Stimulated activated CD4-positive, alpha-beta T cell treated with anti-CD3 and anti-CD28 coated beads, TNF-alpha, amount 100 ng/mL, for 48 hours (primary cell): ENCODE measurements at regions not wholly inside any gene's neighbourhood (a gene's known extent, or its start where the extent isn't known, plus 50 kb on each side); places are given as distances from the start of the nearest gene placed in this dataset.

Source experiments
- DNase-seq, 3 donors: peaks; one replicate each; pipeline ENCODE4 v3.0.0-alpha.2; 2020; ENCODE audit warnings: low read depth in 3 of 3

DNA sequence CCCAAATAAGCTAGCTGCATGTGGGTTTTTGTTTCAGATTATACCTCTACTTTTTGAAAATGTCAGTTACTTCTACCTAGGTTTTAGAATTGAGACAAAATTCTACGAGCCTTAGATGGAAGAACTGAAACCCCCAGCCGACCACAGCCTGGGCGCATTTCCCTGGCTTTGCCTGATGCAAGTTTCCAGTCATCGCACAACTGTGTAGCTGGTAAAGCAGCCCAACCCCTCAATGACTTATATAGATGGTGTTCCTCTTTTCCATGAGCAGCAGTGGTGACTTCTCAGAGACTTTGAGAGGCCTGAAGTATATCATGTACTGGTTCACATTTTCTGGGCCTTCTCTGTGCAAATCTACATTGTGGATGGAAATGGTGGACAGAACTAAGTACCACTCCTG lies 515.4 kb upstream of the RAB6C start:
- DNase-seq: no peak

DNA sequence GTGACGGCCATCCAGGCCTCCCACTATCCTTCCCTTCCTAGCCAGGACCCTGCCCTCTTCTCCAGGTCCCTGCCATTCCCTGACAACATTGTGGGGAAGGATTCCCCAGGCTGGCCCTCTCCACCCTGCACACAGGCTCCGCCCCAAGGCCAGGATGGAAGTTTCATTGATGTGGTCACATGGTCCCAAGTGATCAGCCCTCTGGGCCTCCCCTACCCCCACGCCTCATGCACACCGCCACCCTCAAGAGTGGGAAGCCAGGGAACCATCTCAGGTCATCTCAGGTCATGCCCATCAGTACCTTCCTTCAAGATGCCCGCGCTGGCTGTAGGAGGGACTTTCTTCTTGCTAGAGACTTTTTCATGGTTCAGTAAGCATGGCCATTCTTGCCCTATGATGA lies 514.8 kb upstream of the RAB6C start:
- DNase-seq: no peak

DNA sequence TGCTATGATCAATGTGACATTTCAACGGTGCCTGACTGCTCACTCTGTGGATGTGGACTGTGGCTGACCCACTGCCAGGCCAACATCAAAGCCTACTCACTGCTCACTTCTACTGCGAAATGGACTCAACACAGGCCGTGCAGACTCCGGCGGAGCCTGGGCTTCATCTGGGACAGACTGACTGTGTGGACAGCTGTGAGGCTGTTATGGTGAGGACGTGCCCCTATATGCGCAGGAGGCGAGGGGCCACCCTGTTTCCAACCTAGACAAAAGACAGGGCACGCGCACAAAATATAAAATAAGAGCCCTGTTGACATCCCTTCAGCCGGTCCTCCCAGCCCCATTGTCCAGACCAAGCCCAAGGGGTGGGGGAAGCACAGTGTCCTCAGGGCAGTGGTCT lies 514.4 kb upstream of the RAB6C start:
- DNase-seq: no peak

DNA sequence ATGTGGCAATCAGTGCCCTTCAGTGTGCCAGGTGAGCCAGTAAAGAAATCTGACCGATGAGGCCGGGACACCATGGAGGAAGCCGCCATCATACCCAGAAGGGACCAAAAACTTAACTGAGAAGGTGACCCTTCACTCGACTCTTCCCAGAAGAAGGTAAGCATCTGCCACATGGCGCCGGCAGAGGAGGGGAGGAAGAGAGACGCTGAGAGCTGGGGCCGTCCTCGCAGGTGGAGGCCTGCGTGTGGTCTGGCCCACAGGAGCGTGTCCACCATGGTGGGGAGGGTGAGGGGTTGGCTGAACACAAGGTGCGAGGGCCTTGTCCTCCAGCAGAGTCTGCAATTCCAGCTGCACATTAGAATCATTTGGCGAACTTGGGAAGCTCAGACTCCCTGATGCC lies 513.1 kb upstream of the RAB6C start:
- DNase-seq: no peak

DNA sequence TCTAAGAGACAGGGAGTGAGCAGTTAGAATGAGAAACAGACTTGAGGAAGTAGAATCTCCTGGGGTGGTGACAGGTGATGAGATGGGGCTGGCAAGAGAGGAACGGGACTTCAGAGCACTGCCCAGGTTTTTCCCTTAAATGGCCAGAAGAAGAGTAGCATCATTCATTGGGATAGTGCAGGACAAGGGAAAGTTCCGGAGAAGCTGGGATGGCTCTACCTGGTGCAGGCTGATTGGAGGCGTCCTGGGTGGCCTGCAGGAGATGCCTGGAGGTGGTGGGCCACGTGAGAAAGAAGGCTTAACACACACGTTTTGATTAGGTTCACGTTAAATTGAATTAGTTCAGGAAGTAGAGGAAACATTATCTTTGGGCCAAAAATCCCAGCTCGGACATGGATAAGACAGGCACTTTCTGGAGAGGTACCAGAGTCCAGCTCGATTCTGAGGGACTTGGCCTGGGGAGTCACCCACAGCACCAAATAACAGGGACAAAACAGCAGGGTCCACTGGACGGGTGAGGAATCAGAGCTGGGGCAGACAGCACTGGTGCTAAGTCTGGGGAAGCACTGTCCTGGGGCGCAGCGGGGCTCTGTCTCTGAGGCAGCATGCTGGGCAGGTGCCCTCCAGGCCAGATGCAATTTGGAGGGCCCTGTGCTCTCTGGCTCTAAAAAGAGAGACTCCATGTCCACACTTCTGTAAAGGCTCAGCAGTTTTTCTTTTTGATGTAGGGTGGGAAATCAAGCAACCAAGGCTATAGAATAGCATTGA lies 512.3 kb upstream of the RAB6C start:
- no peak for DNase-seq

DNA sequence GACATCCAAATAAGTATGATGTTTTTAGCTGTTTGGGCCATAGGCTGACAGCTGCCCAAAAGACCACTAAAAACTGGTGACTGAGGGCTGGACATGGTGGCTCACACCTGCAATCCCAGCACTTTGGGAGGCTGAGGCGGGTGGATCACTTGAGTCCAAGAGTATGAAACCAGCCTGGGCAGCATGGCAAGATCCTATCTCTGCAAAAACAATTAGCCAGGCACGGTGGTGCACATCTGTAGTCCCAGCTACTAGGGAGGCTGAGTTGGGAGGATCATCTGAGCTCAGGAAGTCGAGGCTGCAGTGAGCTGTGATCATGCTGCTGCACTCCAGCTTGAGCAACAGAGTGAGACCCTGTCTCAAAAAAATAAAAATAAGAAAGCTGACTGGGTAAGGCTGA lies 511.5 kb upstream of the RAB6C start:
- DNase-seq: no peak

DNA sequence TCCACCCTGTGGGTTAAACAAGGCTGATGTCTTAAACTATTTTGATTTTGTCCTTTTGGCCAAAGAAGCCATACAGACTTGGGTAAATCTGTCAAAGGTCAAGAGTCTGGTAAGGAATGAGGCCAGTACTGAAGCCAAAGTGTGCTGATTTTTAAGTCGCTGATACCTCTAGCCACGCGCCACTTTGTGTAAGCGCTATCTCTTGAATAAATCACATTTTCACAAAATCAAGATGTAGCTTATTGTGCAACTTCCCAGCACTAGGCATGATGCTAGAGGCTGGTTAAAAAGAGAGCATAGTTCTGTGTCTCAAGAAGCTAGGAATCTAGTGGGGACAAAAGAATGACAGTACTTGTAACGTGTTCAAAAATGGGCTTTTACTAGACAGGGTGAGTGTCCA lies 510.6 kb upstream of the RAB6C start:
- DNase-seq: no peak

DNA sequence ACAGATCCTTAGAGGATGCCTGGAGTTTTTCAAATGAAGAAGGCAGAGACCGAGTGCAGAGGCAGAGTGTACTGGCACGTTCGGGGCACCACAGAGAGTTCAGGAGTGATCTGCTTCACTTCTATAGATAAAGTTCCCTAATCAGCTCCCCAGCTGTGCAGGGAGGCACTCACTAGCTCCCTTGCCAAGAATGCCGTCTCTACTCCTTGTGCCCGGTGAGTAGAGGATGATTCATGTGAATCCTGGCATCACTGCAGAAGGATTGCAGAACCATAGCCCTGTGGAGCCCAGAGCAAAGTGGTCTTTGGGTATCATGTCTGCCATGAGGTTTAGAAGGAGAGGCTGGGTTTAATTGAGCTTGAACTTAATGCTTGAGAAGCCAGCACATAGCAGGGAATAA lies 510.1 kb upstream of the RAB6C start:
- no peak for DNase-seq

DNA sequence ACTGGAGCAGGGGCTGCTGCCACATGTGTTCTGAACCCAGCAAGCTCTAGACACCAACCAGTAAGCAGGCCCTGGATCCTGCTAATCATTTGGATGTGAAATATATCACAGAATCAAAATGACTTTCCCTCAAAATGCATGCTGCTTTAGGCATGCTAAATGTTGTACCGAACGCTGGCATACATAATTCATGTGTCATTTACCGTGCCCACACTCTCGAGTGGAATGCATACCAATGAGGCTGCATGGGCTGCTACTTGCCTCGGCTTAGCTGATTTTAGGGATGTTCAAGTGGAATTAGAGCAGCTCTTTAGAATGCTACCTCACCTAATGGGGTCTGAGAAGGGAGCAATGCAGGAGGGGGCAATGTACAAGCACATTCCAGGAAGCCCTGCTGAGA lies 509.6 kb upstream of the RAB6C start:
- DNase-seq: no peak

DNA sequence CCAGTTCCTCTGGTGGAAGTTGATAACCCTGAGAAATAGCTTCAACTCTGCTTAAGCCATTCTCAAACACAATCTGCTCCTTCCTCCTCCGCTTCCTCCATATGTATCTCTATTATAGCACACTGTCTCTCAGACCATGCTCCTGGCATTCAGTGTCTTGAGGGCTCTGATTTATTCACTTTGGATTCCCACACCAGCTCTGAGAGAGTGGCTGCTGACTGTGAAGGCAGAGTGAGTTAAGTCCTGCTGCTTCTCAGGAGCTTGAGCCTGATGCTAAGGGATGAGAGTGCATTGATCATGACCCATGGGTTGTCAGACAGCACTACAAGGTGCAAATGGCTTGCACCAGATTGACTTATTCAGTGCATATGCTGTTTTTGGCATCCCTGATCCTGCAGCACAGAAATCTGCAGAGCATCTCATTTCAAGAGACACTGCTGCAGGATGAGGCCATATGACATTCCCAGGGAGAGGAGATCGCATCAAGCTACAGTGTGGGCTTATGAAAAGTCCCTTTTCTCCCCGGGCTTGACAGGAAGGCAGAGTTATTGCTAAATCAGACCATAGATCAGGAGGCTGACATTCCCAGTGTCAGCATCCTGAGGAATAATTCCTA lies 500.5 kb upstream of the RAB6C start:
- no peak for DNase-seq

DNA sequence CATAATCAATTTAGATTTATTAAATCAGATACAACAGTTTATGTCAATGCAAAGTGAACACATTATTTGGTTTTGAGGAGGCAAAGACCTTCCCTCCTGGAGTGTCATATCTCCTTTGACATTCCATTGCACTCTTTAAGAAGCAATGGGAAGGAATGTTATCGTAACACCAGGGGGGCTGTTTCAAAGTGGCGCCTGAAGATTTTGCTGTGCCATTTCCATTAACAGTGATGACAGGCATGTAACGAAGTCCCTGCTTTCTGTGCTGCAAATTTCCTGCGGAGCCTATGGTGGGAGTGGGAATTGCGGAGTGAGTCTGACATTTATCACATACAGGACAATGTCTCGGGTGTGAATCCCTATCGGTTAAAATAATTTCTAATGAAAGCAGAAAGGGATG lies 499.6 kb upstream of the RAB6C start:
- no peak for DNase-seq

DNA sequence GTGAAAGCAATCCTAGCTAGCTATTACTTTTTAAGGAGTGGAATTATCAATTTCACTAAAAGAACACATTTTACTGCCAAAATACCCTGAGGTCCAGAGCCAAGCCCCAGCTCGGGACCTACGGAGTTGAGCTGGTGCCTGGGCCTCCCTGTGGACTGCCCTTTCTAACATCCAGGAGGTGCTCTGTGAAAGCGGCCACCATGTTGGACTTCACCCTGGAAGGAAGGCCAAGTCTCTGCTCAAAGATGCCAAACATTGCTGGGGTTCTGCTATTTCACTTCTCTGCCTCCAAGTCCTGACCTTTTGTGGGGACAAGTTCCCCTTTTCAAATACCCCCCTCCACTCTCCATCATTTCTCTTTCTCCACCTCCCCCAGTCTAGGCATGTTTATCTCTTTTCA lies 498.7 kb upstream of the RAB6C start:
- DNase-seq: no peak

DNA sequence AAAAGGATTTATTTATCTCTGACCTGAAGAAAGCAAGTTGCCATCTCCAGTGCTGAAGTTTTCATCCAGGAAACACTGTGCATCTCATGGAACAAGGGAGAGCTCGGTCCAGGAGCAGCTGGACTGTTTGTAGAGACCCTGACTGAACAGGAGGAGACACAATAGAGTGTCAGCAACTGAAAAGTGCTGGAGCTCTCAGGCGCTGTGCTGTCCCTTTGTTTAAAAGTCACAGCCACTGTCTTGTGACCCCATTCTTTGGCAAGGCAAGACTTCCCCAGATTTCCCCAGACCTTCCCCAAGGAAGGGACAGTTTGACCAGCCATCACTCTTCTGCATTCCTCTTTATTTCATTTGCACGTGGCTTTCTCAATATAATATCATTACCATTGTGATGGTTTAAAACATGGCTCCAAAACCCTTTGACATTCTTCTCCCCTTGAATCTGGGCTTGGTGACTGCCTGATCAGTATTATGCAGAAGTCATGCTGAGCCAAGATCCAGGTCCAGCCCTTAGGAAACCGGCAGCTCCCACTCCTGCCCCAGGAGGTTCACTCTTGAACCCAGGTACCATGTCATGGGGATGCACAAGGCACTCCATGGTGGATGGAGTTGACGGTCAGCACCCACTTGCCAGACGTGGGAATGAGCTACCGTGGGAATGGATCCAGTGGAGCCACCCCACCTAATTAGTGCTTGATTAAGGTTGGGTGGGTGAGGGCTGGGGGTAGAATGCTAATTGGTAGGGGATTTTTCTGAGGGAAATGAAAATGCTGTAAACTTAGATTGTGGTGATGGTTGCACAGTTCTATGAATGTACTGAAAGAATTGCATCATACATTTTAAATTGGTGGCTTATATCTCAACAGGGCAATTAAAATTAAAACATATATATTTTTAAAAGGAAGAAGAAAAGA lies 497.9 kb upstream of the RAB6C start:
- DNase-seq: no peak

DNA sequence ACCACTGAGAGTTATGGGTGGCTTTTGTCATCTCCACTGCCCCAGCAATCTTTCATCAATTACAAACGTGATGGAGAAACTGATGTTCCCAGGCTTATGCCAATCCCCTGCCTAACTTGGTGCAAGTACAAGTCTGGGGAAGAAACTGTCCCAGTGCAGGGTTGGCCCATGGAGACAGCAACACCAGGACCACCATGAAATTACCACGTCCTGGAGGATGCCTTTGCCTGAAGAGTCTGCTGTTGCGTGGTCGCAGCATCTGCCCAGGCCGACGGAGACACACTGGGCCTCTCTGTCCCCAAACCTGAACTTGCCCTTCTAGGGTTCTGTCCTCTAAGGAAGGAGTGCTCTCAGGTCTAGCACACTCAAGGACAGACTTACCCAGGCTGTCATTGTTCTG lies 496.8 kb upstream of the RAB6C start:
- DNase-seq: no peak

DNA sequence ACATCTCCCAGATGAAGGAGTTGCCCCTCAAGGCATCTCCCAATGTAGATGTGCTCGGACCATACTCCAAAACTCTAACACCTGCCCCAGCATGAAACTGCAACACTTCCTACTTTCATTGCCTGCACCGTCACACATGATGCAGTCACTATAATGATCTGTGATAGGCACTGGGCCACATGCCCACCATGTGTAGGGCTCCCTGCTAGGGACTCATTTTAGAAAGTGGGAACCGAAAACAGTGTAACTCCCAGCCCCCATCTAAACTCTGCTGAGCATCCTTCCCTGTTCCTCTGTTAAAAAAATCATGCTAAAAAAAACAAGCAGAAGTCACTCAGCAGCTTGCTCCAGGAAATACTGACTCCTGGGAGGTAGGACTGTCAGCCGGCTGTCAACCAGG lies 496.1 kb upstream of the RAB6C start:
- DNase-seq: no peak

DNA sequence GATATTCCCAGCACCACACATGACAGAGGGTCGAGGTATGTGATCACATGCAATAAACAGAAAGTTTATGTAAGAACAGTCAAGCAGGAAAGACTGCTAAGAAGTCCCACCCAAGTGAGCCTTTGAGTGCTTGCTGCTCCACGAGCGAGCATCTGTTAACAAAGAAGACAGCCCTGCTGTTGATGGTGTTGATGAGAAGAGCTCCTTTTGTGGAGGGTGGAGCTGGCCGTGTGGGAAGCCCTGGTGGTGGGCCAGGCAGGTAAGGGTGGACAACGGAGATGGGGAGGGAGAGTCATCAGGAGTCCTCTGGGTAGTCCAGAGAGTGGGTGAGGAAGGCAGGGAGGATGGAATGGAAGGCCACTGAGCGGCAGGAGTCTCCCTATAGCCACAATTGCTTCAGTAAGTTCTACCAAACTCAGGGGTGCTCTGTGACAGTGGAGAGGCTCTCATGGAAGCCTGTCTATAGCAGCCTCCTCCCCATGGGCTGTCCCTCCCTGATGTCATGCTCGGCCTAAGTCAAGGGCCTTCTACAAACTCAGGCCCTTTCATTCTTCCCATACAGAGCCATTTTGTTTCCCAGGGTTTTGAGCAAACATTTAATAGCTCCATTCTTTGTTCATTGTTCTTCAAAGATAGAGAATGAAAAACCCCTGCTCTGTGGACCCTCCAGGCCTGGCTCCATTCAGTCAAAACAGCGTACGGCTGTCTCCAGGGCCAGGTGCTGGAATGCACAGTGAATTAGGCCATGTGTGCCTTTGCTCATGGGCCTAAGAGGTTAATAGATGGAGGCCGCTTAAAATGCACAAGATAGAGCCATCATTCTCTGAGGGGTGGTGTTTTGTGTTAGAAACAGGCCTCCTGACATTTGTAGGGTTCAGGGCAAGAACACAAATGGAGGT lies 494.2 kb upstream of the RAB6C start:
- no peak for DNase-seq

DNA sequence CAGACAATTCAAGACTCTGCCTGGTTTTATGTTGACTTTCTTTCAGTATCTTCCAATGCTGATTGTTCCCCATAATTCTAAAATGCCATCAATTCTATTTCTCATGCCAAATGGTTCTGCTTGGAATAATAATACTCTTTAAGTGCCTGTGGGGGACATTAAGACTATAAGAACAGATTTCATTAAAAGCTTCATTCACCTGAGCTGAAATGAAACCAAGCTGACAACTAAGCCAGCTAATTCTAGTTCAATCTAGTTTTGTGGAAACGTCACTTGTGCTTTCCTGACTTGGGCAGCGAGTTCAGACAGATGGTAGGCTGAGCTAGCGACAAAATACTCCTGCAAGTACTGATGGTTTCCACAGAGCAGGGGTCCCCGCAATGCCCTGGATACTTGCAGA lies 491.1 kb upstream of the RAB6C start:
- no peak for DNase-seq

DNA sequence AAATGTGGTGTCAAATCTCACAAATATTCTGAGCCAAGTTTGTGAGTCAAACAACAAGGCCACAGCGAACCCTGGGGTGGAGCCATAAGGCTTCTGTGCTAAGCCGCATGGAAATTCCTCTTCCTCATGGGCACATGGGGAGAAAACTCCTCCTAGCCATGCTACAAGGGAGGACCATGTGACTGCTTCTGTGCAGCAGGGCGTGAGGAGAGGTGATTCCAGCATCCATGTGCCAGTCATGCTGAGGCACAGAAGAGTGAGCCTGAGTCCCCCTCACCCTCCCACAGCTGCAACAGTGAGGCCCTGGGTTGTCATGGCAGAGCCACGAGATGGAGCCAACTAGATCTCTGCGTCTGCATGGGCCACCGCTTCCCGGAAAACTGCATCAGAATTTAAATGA lies 488.8 kb upstream of the RAB6C start:
- no peak for DNase-seq

DNA sequence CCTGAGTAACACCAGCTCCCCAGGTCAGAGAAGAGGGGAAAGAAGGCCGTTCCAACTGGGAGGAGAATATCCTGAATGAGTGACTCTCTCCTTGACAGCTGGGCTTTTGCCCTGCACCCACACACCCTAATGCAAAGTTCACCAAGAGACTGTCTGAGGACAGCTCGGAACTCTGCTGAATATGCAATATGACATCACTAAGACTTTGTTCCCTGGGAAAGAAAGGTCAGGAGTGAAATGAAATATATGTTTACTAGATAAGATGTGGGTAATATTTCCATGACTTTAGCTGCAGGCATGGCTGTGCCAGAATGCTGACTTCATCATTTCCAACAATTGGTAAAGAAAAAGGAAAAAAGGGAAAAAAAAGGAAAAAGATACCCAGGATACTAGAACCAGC lies 488.2 kb upstream of the RAB6C start:
- DNase-seq: no peak

DNA sequence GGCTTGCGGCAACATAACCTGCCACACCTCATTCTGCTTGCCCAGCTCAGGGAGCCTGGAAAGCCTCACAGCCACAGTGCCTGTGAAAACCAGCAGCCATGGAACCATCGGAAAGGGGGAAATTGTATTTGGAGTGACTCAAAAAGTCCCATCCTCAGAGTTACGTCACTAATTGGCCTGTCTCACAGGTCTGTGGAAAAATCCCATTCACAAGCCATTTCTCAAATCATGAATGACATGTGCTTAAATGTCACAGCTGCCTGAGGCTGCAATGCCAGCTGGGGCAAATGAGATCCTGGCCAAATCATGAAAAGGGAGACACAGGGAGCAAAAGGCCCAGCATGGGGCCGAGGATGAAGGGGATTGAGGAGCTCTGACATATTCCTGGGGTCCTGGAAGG lies 486.9 kb upstream of the RAB6C start:
- no peak for DNase-seq

DNA sequence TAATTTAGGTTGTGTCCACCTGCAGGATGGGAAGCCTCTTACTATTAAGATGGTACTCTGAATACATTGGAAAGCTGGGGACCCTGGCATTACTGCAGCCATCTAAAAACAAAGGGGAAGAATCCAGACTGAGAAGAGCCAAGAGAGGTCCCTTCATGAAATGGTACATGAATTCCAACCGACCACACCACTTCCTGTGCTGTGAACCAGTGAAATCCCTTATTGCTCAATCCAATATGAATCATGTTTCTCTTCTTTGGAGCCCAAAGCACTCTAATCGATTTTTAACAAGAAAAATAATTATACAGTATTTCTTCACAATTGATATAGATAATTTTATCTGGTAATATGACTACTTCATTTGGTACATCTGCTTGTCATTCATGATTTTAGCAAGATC lies 479.7 kb upstream of the RAB6C start:
- DNase-seq: no peak

DNA sequence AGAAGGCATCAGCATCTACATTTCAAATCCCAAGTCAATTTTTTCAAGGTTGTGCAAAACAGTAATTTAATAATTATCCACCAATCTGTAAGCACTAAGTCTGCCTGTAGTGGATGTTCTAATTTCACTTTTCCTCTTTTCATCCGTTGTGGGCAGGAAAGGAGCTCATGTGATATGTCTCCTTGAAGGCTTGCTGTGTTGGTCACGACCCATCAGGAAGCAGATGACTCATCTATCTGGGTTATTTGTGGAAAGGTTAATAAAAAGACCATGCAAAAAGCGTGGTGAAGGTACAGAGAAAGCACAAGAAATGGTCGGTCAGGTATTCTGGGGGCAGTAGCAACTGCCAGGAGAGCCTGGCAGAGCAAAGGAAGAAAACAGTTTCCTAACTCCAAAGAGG lies 476.7 kb upstream of the RAB6C start:
- DNase-seq: no peak
